Activated T-helper 9 cell treated with anti-CD3 and anti-CD28 coated beads, Interleukin-2, amount 50 U/mL, for 16 hours (primary cell): ENCODE measurements at regions not wholly inside any gene's neighbourhood (a gene's known extent, or its start where the extent isn't known, plus 50 kb on each side); places are given as distances from the start of the nearest gene placed in this dataset.

Source experiments
- DNase-seq: peaks from one replicate; pipeline ENCODE4 v3.0.0-alpha.2; 2020; ENCODE audit warnings: low read depth

- DNase-seq = no peak
These were observed 83.3 kb upstream of the PCGF5 start for GRCh38 chr10:91137011-91137643.

- no peak for DNase-seq
These were observed 82.6 kb upstream of the PCGF5 start for GRCh38 chr10:91137822-91138221.

DNA sequence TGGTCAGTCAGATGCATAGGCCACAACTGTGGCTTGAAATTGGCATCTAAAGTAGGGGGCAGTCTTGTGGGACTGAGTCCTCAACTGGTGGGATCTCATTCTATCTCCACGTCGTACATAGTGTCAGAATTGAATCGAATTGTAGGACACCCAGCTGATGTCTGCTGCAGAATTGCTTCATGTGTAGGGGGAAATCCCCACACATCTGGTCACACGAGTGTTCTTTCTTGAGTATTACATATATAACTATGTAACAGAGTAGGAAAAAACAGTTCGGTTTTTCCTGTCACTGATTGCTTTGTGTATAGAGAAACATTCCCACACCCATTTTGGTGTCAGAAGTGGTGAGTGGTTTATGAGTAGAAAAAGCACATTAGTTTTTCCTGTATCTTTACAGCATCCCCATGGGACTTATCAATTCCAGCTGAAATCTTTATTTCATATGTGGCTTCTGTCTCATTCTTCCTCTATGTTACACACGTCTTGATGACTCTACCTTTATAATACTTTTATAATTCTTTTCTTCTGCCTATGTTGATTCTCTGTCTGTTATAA, 79.4 kb upstream of the PCGF5 start:
- DNase-seq = no peak

GRCh38 chr10:91144961-91145360, 75.5 kb upstream of the PCGF5 start:
- no peak for DNase-seq

GRCh38 chr10:91146146-91146545, 74.3 kb upstream of the PCGF5 start:
- no peak for DNase-seq

DNA sequence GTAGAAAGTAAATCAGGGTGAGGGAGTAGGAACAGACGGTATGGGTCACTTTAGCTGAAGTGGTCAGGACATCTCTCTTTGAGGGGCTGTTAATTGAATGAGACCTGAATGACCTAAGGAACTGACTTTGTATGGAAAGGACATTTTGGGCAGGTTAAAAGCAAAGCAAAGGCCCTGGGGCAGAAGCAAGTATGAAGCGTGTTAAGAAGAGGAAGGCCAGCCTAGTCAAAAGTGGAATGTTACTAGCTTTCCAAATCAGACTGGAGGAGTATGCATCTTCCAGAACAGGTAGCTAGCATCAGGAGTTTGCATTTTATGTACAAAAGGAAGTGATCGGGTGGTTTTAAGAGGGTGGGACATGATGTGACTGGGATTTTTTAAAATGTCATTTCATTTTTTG, 70.9 kb upstream of the PCGF5 start:
- no peak for DNase-seq

DNA sequence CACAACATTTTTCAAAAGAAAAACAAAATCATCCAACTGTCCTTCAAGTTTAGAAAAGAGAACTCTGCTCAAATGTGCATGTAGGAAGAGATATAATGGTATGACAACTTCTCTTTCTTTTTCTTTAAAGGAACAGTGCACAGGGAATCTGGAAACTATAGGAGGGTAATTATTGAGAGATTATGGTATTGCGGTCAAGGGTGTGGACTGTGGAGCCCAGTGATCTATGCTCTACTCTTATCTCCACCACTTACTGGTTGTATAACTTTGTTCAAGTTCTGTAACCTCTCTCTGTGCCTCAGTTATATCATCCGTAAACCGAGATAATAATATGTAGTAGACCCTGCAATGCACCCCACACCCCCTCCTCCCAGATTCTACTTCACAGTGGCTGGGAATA, 69.8 kb upstream of the PCGF5 start:
- no peak for DNase-seq

- no peak for DNase-seq
These were observed 67.0 kb upstream of the PCGF5 start for GRCh38 chr10:91153508-91153907.

DNA sequence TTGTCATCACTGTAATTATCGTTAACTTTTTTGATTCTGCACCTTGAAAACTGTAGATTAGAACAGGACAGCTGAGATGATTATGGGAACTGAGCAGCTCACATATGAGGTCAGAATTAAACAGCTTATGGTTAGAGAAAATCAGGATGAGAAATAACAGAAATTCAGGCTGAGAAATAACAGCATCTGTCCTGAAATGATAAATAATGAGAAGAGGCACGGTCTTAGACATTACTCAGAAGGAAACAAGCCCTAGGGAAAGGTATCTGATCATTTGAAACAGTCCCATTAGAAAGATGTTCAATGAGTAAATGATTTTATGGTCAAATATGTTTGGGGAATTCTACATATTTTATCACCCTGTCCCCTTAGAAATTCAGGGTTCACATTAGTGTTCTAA, 65.6 kb upstream of the PCGF5 start:
- no peak for DNase-seq

- no peak for DNase-seq
These were observed 64.3 kb upstream of the PCGF5 start for GRCh38 chr10:91156196-91156595.

GRCh38 chr10:91159254-91159783, 61.1 kb upstream of the PCGF5 start:
- DNase-seq = no peak

GRCh38 chr10:91162050-91162494, 58.4 kb upstream of the PCGF5 start:
- DNase-seq = no peak

GRCh38 chr10:91162495-91163268, 57.8 kb upstream of the PCGF5 start:
- DNase-seq = peak; percentile 67

GRCh38 chr10:91163269-91163868, 57.1 kb upstream of the PCGF5 start:
- peak; percentile 64 for DNase-seq

DNA sequence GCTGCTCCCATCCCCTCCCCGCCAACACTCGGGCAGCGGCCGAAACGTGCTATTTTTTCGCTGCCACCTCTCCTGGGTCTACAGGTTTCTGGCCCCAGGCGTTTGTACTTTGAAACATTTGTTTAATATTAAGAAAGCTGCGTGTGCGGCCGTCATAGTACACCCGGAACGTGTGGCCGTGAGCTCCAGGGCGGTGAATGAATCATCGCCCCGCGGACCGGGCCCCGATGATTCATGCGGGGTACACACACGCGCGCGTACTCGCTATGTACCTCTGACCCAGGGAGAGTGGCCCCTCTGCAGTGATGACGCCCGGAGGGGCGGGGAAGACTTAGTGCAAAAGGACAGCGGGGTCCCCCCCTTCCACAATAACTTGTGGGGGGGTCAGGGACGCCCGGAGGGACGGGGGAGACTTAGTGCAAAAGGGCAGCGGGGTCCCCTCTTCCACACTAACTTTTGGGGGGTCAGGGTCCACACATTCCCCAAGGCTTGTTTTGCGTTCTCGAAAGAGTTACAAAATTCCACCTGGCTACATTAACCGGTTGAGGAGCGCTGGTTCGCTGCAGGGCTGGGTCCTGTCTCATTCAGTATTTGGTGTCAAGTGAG, 56.5 kb upstream of the PCGF5 start:
- DNase-seq = peak; percentile 62

- no peak for DNase-seq
These were observed 55.9 kb upstream of the PCGF5 start for GRCh38 chr10:91164520-91165065.

GRCh38 chr10:91167406-91167805, 53.1 kb upstream of the PCGF5 start:
- DNase-seq = no peak

DNA sequence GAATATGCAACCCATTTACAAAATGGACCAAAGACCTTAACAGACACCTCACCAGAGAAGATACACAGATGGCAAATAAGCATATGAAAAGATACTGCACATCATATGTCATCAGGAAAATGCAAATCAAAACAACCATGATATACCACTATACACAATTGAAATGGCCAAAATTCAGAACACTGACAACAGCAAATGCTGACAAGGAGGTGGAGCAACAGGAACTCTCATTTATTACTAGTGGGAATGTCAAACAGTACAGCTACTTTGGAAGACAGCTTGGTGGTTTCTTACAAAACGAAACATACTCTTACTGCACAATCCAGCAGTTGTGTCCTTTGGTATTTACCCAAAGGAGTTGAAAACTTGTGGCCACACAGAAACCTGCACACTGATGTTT, 50.0 kb upstream of the PCGF5 start:
- DNase-seq = no peak
